ENCODE measurements at regions not wholly inside any gene's neighbourhood (a gene's known extent, or its start where the extent isn't known, plus 50 kb on each side); places are given as distances from the start of the nearest gene placed in this dataset.
A peak's percentile ranks its signal among the peaks of the same experiment; 100 is the strongest.

DNA sequence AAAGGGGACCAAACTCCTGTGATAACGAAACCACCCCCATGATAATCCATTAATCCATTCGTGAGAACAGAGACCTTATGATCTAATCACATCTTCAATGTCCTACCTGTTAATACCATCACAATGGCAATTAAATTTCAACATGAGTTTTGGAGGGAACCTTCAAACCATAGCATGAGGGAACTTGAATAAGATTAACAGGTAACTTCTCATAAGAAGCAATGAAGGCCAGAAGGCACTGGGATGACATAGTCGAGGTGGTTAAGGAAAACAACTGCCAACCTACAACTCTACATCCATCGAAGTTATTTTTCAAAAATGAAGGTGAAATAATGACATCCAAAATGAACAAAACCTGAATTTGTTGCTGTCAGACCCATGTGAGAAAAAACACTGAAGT, 478.9 kb downstream of the EDEM1 start:
- H3K9me3 ChIP-seq (ENCODE audit: control insufficient read depth in 5 of 5, low read length in 5 of 5), result peaks cover 5 to 22% (median 8%) of the 10 kb centered on the region in 5 donors
- no peak overlapping the region for H3K4me3 ChIP-seq (ENCODE audit: low read depth in 1 of 5, low read length in 5 of 5)
- H3K27me3 ChIP-seq (ENCODE audit: control insufficient read depth in 5 of 5, insufficient read depth in 4 of 5, low read length in 5 of 5), result no peaks in the 10 kb centered on the region
- no peak overlapping the region for H3K9ac ChIP-seq (ENCODE audit: low read length in 5 of 5)
- no peaks in the 10 kb centered on the region for H3K4me1 ChIP-seq (ENCODE audit: control insufficient read depth in 5 of 5, insufficient read depth in 5 of 5, low read length in 5 of 5)
- H3K27ac ChIP-seq (ENCODE audit: low read depth, low read length), result no peak overlapping the region
- H3K36me3 ChIP-seq (ENCODE audit: control insufficient read depth in 5 of 5, insufficient read depth in 5 of 5, low read length in 5 of 5), result no peaks in the 10 kb centered on the region

- Histone ChIP-seq H3K9ac (ENCODE audit: low read length in 5 of 5) (no peak overlapping the region), H3K27me3 (ENCODE audit: control insufficient read depth in 5 of 5, insufficient read depth in 4 of 5, low read length in 5 of 5) (no peaks in the 10 kb centered on the region), H3K36me3 (ENCODE audit: control insufficient read depth in 5 of 5, insufficient read depth in 5 of 5, low read length in 5 of 5) (no peaks in the 10 kb centered on the region), H3K27ac (ENCODE audit: low read depth, low read length) (no peak overlapping the region), H3K4me3 (ENCODE audit: low read depth in 1 of 5, low read length in 5 of 5) (no peak overlapping the region), H3K9me3 (ENCODE audit: control insufficient read depth in 5 of 5, low read length in 5 of 5) (no peaks in the 10 kb centered on the region), H3K4me1 (ENCODE audit: control insufficient read depth in 5 of 5, insufficient read depth in 5 of 5, low read length in 5 of 5) (no peaks in the 10 kb centered on the region)
These were observed 486.0 kb downstream of the EDEM1 start for GRCh38 chr3:5673521-5673920.

DNA sequence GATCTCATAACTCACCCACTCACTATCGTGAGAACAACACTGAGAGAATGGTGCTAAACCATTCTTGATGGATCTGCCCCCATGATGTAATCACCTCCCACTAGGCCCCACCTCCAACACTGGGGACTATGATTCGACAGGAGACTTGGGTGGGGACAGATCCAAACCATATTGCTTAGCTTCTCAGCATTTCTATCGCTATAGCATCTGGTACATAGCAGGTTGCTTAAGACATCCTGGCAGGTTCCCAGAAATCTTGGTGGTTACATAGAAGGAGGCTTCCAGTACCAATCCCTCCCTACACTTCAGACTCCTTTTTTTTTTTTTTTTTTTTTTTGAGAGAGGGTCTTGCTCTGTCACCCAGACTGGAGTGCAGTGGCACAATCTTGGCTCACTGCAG, 487.8 kb downstream of the EDEM1 start:
- H3K27ac ChIP-seq (ENCODE audit: low read depth, low read length), result no peak overlapping the region
- no peaks in the 10 kb centered on the region for H3K9me3 ChIP-seq (ENCODE audit: control insufficient read depth in 5 of 5, low read length in 5 of 5)
- no peaks in the 10 kb centered on the region for H3K36me3 ChIP-seq (ENCODE audit: control insufficient read depth in 5 of 5, insufficient read depth in 5 of 5, low read length in 5 of 5)
- H3K27me3 ChIP-seq (ENCODE audit: control insufficient read depth in 5 of 5, insufficient read depth in 4 of 5, low read length in 5 of 5), result no peaks in the 10 kb centered on the region
- H3K4me3 ChIP-seq (ENCODE audit: low read depth in 1 of 5, low read length in 5 of 5), result no peak overlapping the region
- H3K4me1 ChIP-seq (ENCODE audit: control insufficient read depth in 5 of 5, insufficient read depth in 5 of 5, low read length in 5 of 5), result no peaks in the 10 kb centered on the region
- no peak overlapping the region for H3K9ac ChIP-seq (ENCODE audit: low read length in 5 of 5)

DNA sequence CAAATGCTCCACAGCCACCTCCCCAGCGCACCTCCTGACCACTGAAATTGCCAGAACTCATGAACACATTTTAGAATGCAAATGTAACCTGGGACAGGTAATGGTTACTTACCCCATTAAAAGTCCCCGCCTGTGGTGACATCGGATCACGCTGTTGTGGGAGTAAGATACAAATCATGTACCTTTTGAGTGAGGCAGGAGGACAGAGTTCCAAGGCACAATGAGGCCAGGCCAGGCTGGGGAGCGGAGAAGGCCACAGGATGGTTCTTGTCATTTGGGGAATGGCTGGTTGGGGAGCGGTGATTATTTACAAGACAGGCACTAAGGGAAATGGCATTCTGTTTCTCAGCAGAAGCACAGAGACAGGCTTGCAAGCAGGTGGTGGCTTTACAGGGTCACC, 490.0 kb downstream of the EDEM1 start:
- no peaks in the 10 kb centered on the region for H3K4me1 ChIP-seq (ENCODE audit: control insufficient read depth in 5 of 5, insufficient read depth in 5 of 5, low read length in 5 of 5)
- no peaks in the 10 kb centered on the region for H3K27me3 ChIP-seq (ENCODE audit: control insufficient read depth in 5 of 5, insufficient read depth in 4 of 5, low read length in 5 of 5)
- H3K27ac ChIP-seq (ENCODE audit: low read depth, low read length), result no peak overlapping the region
- no peaks in the 10 kb centered on the region for H3K36me3 ChIP-seq (ENCODE audit: control insufficient read depth in 5 of 5, insufficient read depth in 5 of 5, low read length in 5 of 5)
- H3K4me3 ChIP-seq (ENCODE audit: low read depth in 1 of 5, low read length in 5 of 5), result no peak overlapping the region
- H3K9me3 ChIP-seq (ENCODE audit: control insufficient read depth in 5 of 5, low read length in 5 of 5), result no peaks in the 10 kb centered on the region
- H3K9ac ChIP-seq (ENCODE audit: low read length in 5 of 5), result no peak overlapping the region

- H3K27me3 ChIP-seq (ENCODE audit: control insufficient read depth in 5 of 5, insufficient read depth in 4 of 5, low read length in 5 of 5), result no peaks in the 10 kb centered on the region
- no peaks in the 10 kb centered on the region for H3K4me1 ChIP-seq (ENCODE audit: control insufficient read depth in 5 of 5, insufficient read depth in 5 of 5, low read length in 5 of 5)
- no peak overlapping the region for H3K9ac ChIP-seq (ENCODE audit: low read length in 5 of 5)
- H3K4me3 ChIP-seq (ENCODE audit: low read depth in 1 of 5, low read length in 5 of 5), result no peak overlapping the region
- no peak overlapping the region for H3K27ac ChIP-seq (ENCODE audit: low read depth, low read length)
- no peaks in the 10 kb centered on the region for H3K36me3 ChIP-seq (ENCODE audit: control insufficient read depth in 5 of 5, insufficient read depth in 5 of 5, low read length in 5 of 5)
- H3K9me3 ChIP-seq (ENCODE audit: control insufficient read depth in 5 of 5, low read length in 5 of 5), result no peaks in the 10 kb centered on the region
These were observed 490.7 kb downstream of the EDEM1 start for GRCh38 chr3:5678248-5678647.

- Histone ChIP-seq H3K4me1 (ENCODE audit: control insufficient read depth in 5 of 5, insufficient read depth in 5 of 5, low read length in 5 of 5) (no peaks in the 10 kb centered on the region), H3K9ac (ENCODE audit: low read length in 5 of 5) (no peak overlapping the region), H3K9me3 (ENCODE audit: control insufficient read depth in 5 of 5, low read length in 5 of 5) (no peaks in the 10 kb centered on the region), H3K27ac (ENCODE audit: low read depth, low read length) (no peak overlapping the region), H3K36me3 (ENCODE audit: control insufficient read depth in 5 of 5, insufficient read depth in 5 of 5, low read length in 5 of 5) (no peaks in the 10 kb centered on the region), H3K27me3 (ENCODE audit: control insufficient read depth in 5 of 5, insufficient read depth in 4 of 5, low read length in 5 of 5) (no peaks in the 10 kb centered on the region), H3K4me3 (ENCODE audit: low read depth in 1 of 5, low read length in 5 of 5) (no peak overlapping the region)
These were observed 491.3 kb downstream of the EDEM1 start for GRCh38 chr3:5678844-5679243.

DNA sequence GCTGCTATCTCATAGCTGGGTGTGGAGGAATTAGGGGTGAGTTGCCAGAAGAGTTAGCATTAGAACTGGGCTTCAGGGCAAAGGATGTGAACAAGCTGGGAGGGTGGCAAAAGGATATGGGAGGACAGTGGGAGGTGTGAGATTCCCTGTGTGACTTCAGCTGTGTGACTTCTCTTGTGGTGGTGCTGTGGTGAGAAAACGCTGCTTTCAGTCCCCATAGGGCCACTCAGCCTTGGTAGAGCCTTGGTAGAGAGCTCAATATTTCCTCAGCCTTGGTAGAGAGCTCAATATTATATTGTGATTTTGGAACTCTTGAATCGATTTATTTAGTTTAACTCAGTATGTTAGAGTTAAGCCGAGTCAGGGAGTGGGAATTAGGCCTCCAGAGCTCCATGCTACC, 499.7 kb downstream of the EDEM1 start:
- H3K9ac ChIP-seq (ENCODE audit: low read length in 5 of 5), result no peak overlapping the region
- peaks cover 0 to 21% (median 12%) of the 10 kb centered on the region in 5 donors for H3K9me3 ChIP-seq (ENCODE audit: control insufficient read depth in 5 of 5, low read length in 5 of 5)
- H3K4me3 ChIP-seq (ENCODE audit: low read depth in 1 of 5, low read length in 5 of 5), result no peak overlapping the region
- no peak overlapping the region for H3K27ac ChIP-seq (ENCODE audit: low read depth, low read length)
- no peaks in the 10 kb centered on the region for H3K36me3 ChIP-seq (ENCODE audit: control insufficient read depth in 5 of 5, insufficient read depth in 5 of 5, low read length in 5 of 5)
- H3K4me1 ChIP-seq (ENCODE audit: control insufficient read depth in 5 of 5, insufficient read depth in 5 of 5, low read length in 5 of 5), result no peaks in the 10 kb centered on the region
- H3K27me3 ChIP-seq (ENCODE audit: control insufficient read depth in 5 of 5, insufficient read depth in 4 of 5, low read length in 5 of 5), result peaks cover 0 to 4% (median 0%) of the 10 kb centered on the region in 5 donors

DNA sequence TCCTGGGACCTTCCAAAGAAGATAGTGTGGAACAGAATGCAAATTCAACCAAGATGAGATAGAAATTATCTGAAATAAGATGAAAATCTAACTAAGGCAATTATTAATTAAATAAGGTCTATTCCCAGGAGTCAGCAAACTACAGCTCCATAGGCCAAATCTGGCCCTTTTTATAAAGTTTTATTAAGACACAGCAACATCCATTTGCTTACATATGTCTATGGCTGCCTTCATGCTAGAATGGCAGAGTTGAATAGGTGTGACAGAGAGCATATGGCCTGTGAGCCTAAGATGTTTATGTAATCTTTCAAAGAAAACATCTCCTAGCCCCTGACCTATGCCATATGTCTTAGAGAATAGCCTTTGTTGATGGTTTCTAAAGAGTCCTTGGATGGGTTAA, 503.0 kb downstream of the EDEM1 start:
- H3K9ac ChIP-seq (ENCODE audit: low read length in 5 of 5), result no peak overlapping the region
- peaks cover 0 to 23% (median 14%) of the 10 kb centered on the region in 5 donors for H3K9me3 ChIP-seq (ENCODE audit: control insufficient read depth in 5 of 5, low read length in 5 of 5)
- no peak overlapping the region for H3K4me3 ChIP-seq (ENCODE audit: low read depth in 1 of 5, low read length in 5 of 5)

GRCh38 chr3:5690904-5691532, 503.5 kb downstream of the EDEM1 start:
- H3K4me1 ChIP-seq (ENCODE audit: control insufficient read depth in 5 of 5, insufficient read depth in 5 of 5, low read length in 5 of 5), result peaks cover 0 to 2% (median 0%) of the 10 kb centered on the region in 5 donors
- no peaks in the 10 kb centered on the region for H3K27me3 ChIP-seq (ENCODE audit: control insufficient read depth in 5 of 5, insufficient read depth in 4 of 5, low read length in 5 of 5)
- H3K9ac ChIP-seq (ENCODE audit: low read length in 5 of 5), result no peak overlapping the region
- H3K4me3 ChIP-seq (ENCODE audit: low read depth in 1 of 5, low read length in 5 of 5), result peak overlapping the region in 1 of 5 donors; percentile 48
- no peaks in the 10 kb centered on the region for H3K36me3 ChIP-seq (ENCODE audit: control insufficient read depth in 5 of 5, insufficient read depth in 5 of 5, low read length in 5 of 5)
- no peak overlapping the region for H3K27ac ChIP-seq (ENCODE audit: low read depth, low read length)
- peaks cover 0 to 23% (median 14%) of the 10 kb centered on the region in 5 donors for H3K9me3 ChIP-seq (ENCODE audit: control insufficient read depth in 5 of 5, low read length in 5 of 5)

More for the DNA sequence above, 503.0 kb downstream of the EDEM1 start:
- Histone ChIP-seq H3K27ac (ENCODE audit: low read depth, low read length) (no peak overlapping the region), H3K27me3 (ENCODE audit: control insufficient read depth in 5 of 5, insufficient read depth in 4 of 5, low read length in 5 of 5) (no peaks in the 10 kb centered on the region), H3K4me1 (ENCODE audit: control insufficient read depth in 5 of 5, insufficient read depth in 5 of 5, low read length in 5 of 5) (peaks cover 0 to 2% (median 0%) of the 10 kb centered on the region in 5 donors), H3K36me3 (ENCODE audit: control insufficient read depth in 5 of 5, insufficient read depth in 5 of 5, low read length in 5 of 5) (no peaks in the 10 kb centered on the region)

GRCh38 chr3:5692446-5692845, 504.9 kb downstream of the EDEM1 start:
- no peak overlapping the region for H3K27ac ChIP-seq (ENCODE audit: low read depth, low read length)
- peaks cover 0 to 23% (median 14%) of the 10 kb centered on the region in 5 donors for H3K9me3 ChIP-seq (ENCODE audit: control insufficient read depth in 5 of 5, low read length in 5 of 5)
- no peak overlapping the region for H3K4me3 ChIP-seq (ENCODE audit: low read depth in 1 of 5, low read length in 5 of 5)
- no peaks in the 10 kb centered on the region for H3K36me3 ChIP-seq (ENCODE audit: control insufficient read depth in 5 of 5, insufficient read depth in 5 of 5, low read length in 5 of 5)
- no peak overlapping the region for H3K9ac ChIP-seq (ENCODE audit: low read length in 5 of 5)
- peaks cover 0 to 2% (median 0%) of the 10 kb centered on the region in 5 donors for H3K4me1 ChIP-seq (ENCODE audit: control insufficient read depth in 5 of 5, insufficient read depth in 5 of 5, low read length in 5 of 5)
- no peaks in the 10 kb centered on the region for H3K27me3 ChIP-seq (ENCODE audit: control insufficient read depth in 5 of 5, insufficient read depth in 4 of 5, low read length in 5 of 5)
